Mucosa of rectum (tissue), 2 donors: ENCODE measurements at regions not wholly inside any gene's neighbourhood (a gene's known extent, or its start where the extent isn't known, plus 50 kb on each side); places are given as distances from the start of the nearest gene placed in this dataset.

ENCODE experiments used
- H3K27ac ChIP-seq, 2 donors: one replicate each; pipeline ENCODE4 v1.7.0; 2013; ENCODE audit warnings: inconsistent platforms in 2 of 2, low read depth in 2 of 2, low read length in 2 of 2
- H3K27me3 ChIP-seq, 2 donors: one replicate each; pipeline ENCODE4 v1.7.0; 2013; ENCODE audit warnings: low read length in 2 of 2; ENCODE audit not compliant: control insufficient read depth in 2 of 2, insufficient read depth in 2 of 2
- H3K36me3 ChIP-seq, 2 donors: one replicate each; pipeline ENCODE4 v1.7.0; 2013; ENCODE audit warnings: low read length in 2 of 2; ENCODE audit not compliant: control insufficient read depth in 2 of 2, insufficient read depth in 2 of 2
- H3K4me1 ChIP-seq, 2 donors: one replicate each; pipeline ENCODE4 v1.7.0; 2013; ENCODE audit warnings: low read length in 2 of 2, mild to moderate bottlenecking in 1 of 2; ENCODE audit not compliant: control insufficient read depth in 2 of 2, insufficient read depth in 2 of 2
- H3K4me3 ChIP-seq, 2 donors: one replicate each; pipeline ENCODE4 v1.7.0; 2013; ENCODE audit warnings: low read length in 2 of 2
- H3K9ac ChIP-seq, 2 donors: one replicate each; pipeline ENCODE4 v1.7.0; 2013; ENCODE audit warnings: low read length in 2 of 2, low read depth in 1 of 2, mild to moderate bottlenecking in 1 of 2
- H3K9me3 ChIP-seq, 2 donors: one replicate each; pipeline ENCODE4 v1.7.0; 2013; ENCODE audit warnings: low read length in 2 of 2; ENCODE audit not compliant: control insufficient read depth in 2 of 2
- donor health status: healthy.
- donor health status: Normal muscosa, but diverticular disease.

- H3K4me3 ChIP-seq = no peak overlapping the region
- no peaks in the 10 kb centered on the region for H3K9me3 ChIP-seq
- no peaks in the 10 kb centered on the region for H3K36me3 ChIP-seq
- H3K4me1 ChIP-seq = no peaks in the 10 kb centered on the region
- H3K27ac ChIP-seq = no peak overlapping the region
- H3K27me3 ChIP-seq = no peaks in the 10 kb centered on the region
- no peak overlapping the region for H3K9ac ChIP-seq
Measured at GRCh38 chr3:31002730-31003129, 108.3 kb upstream of the GADL1 start.

- Histone ChIP-seq H3K27me3 (no peaks in the 10 kb centered on the region), H3K36me3 (no peaks in the 10 kb centered on the region), H3K4me3 (no peak overlapping the region), H3K4me1 (no peaks in the 10 kb centered on the region), H3K9ac (no peak overlapping the region), H3K9me3 (no peaks in the 10 kb centered on the region), H3K27ac (no peak overlapping the region)
Measured at GRCh38 chr3:31004025-31004678, 109.7 kb upstream of the GADL1 start.

- no peaks in the 10 kb centered on the region for H3K9me3 ChIP-seq
Measured at GRCh38 chr3:31008994-31009393, 114.5 kb upstream of the GADL1 start.

GRCh38 chr3:31009881-31010280 is 115.4 kb upstream of the GADL1 start:
- H3K27me3 ChIP-seq = no peaks in the 10 kb centered on the region
- no peak overlapping the region for H3K9ac ChIP-seq

More at GRCh38 chr3:31008994-31009393, 114.5 kb upstream of the GADL1 start:
- Histone ChIP-seq H3K4me3 (no peak overlapping the region), H3K9ac (no peak overlapping the region), H3K36me3 (no peaks in the 10 kb centered on the region), H3K27me3 (no peaks in the 10 kb centered on the region), H3K4me1 (no peaks in the 10 kb centered on the region), H3K27ac (no peak overlapping the region)

GRCh38 chr3:31010491-31010890 is 116.0 kb upstream of the GADL1 start:
- Histone ChIP-seq H3K9ac (no peak overlapping the region), H3K27me3 (no peaks in the 10 kb centered on the region), H3K27ac (no peak overlapping the region), H3K4me1 (no peaks in the 10 kb centered on the region), H3K4me3 (no peak overlapping the region), H3K9me3 (no peaks in the 10 kb centered on the region), H3K36me3 (no peaks in the 10 kb centered on the region)

More at GRCh38 chr3:31009881-31010280, 115.4 kb upstream of the GADL1 start:
- Histone ChIP-seq H3K4me1 (no peaks in the 10 kb centered on the region), H3K9me3 (no peaks in the 10 kb centered on the region), H3K4me3 (no peak overlapping the region), H3K36me3 (no peaks in the 10 kb centered on the region), H3K27ac (no peak overlapping the region)

- H3K27me3 ChIP-seq = no peaks in the 10 kb centered on the region
- no peak overlapping the region for H3K9ac ChIP-seq
- H3K4me3 ChIP-seq = no peak overlapping the region
- no peak overlapping the region for H3K27ac ChIP-seq
- no peaks in the 10 kb centered on the region for H3K36me3 ChIP-seq
- no peaks in the 10 kb centered on the region for H3K9me3 ChIP-seq
- no peaks in the 10 kb centered on the region for H3K4me1 ChIP-seq
Measured at GRCh38 chr3:31011380-31011779, 116.9 kb upstream of the GADL1 start.

- H3K9me3 ChIP-seq = no peaks in the 10 kb centered on the region
Measured at GRCh38 chr3:31013090-31013489, 118.6 kb upstream of the GADL1 start.

GRCh38 chr3:31013843-31014242 is 119.4 kb upstream of the GADL1 start:
- Histone ChIP-seq H3K9ac (no peak overlapping the region), H3K4me3 (no peak overlapping the region), H3K36me3 (no peaks in the 10 kb centered on the region), H3K27me3 (no peaks in the 10 kb centered on the region), H3K9me3 (no peaks in the 10 kb centered on the region), H3K4me1 (no peaks in the 10 kb centered on the region), H3K27ac (no peak overlapping the region)

More at GRCh38 chr3:31013090-31013489, 118.6 kb upstream of the GADL1 start:
- Histone ChIP-seq H3K27me3 (no peaks in the 10 kb centered on the region), H3K36me3 (no peaks in the 10 kb centered on the region), H3K4me1 (no peaks in the 10 kb centered on the region), H3K9ac (no peak overlapping the region), H3K4me3 (no peak overlapping the region), H3K27ac (no peak overlapping the region)

- H3K9ac ChIP-seq = no peak overlapping the region
- no peaks in the 10 kb centered on the region for H3K36me3 ChIP-seq
- H3K27me3 ChIP-seq = no peaks in the 10 kb centered on the region
- no peaks in the 10 kb centered on the region for H3K4me1 ChIP-seq
- H3K27ac ChIP-seq = no peak overlapping the region
- H3K9me3 ChIP-seq = no peaks in the 10 kb centered on the region
- no peak overlapping the region for H3K4me3 ChIP-seq
Measured at GRCh38 chr3:31014317-31015040, 120.0 kb upstream of the GADL1 start.

- Histone ChIP-seq H3K9me3 (no peaks in the 10 kb centered on the region), H3K4me3 (no peak overlapping the region), H3K27me3 (no peaks in the 10 kb centered on the region), H3K27ac (no peak overlapping the region), H3K36me3 (no peaks in the 10 kb centered on the region), H3K9ac (no peak overlapping the region), H3K4me1 (no peaks in the 10 kb centered on the region)
Measured at GRCh38 chr3:31016196-31016595, 121.7 kb upstream of the GADL1 start.
